Spleen (tissue), 7 donors: ENCODE measurements at regions not wholly inside any gene's neighbourhood (a gene's known extent, or its start where the extent isn't known, plus 50 kb on each side); places are given as distances from the start of the nearest gene placed in this dataset.

Experiments used
- POLR2A ChIP-seq, 3 donors: fragments of 450-650 bp; IDR thresholded peaks; one replicate each; pipeline ENCODE4 v1.5.1; 2017; ENCODE audit warnings: antibody characterized with exemption in 3 of 3, mild to moderate bottlenecking in 1 of 3
- POLR2AphosphoS5 ChIP-seq, 3 donors: sonication (generic); formaldehyde crosslinking; IDR thresholded peaks; one replicate each; pipeline ENCODE4 v1.5.1; 2017; ENCODE audit warnings: antibody characterized with exemption in 3 of 3
- TF ChIP-seq, protein P1 (sequence below), 11 experiments: fragments of 200-600 bp in 7 of 11; fragments of 450-650 bp in 4 of 11; sonication (generic) in 4 of 11; IDR thresholded peaks in 8 of 11; conservative IDR thresholded peaks in 3 of 11; 1 replicate in 7 of 11; 2 replicates in 4 of 11; pipeline versions ENCODE4 v1.4.0 to v1.8.0; 2016 to 2021; ENCODE audit warnings: antibody characterized with exemption in 11 of 11, inconsistent platforms in 4 of 11, mild to moderate bottlenecking in 1 of 11
- donor health status: DM: no; HTN: no; CAD: no; lungs with moderate emphysema.
- donor health status: DM: no; HTN: no; CAD: no.
- donor health status: DM: no; HTN: no; CAD: no.

DNA sequence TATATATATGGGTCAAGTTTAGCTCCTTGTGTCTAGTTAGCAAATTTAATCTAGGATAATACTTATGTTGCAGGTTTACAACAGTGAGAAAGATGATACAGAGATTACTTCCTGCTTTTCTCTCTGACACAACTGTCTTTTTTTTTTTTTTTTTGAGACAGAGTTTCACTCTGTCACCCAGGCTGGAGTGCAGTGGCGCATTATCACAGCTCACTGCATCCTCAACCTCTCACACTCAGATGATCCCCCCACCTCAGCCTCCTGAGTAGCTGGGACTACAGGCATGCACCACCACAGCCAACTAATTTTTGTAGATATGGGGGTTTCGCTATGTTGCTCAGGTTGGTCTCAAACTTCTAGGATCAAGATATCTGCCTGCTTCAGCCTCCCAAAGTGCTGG lies 706.9 kb upstream of the SOX9 start:
- TF ChIP-seq, protein P1, sequence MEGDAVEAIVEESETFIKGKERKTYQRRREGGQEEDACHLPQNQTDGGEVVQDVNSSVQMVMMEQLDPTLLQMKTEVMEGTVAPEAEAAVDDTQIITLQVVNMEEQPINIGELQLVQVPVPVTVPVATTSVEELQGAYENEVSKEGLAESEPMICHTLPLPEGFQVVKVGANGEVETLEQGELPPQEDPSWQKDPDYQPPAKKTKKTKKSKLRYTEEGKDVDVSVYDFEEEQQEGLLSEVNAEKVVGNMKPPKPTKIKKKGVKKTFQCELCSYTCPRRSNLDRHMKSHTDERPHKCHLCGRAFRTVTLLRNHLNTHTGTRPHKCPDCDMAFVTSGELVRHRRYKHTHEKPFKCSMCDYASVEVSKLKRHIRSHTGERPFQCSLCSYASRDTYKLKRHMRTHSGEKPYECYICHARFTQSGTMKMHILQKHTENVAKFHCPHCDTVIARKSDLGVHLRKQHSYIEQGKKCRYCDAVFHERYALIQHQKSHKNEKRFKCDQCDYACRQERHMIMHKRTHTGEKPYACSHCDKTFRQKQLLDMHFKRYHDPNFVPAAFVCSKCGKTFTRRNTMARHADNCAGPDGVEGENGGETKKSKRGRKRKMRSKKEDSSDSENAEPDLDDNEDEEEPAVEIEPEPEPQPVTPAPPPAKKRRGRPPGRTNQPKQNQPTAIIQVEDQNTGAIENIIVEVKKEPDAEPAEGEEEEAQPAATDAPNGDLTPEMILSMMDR (IDR thresholded peaks at IDR 0.05 in 8 of 11, conservative IDR thresholded peaks at IDR 0.05 in 3 of 11), result no peak
- TF ChIP-seq POLR2A (IDR thresholded peaks at IDR 0.05), result no peak
- no peak for TF ChIP-seq POLR2AphosphoS5 (IDR thresholded peaks at IDR 0.05)
